Thyroid gland (tissue), 4 donors: ENCODE measurements at regions not wholly inside any gene's neighbourhood (a gene's known extent, or its start where the extent isn't known, plus 50 kb on each side); places are given as distances from the start of the nearest gene placed in this dataset.

Experiments
- DNase-seq, 2 donors: peaks; one replicate each; pipeline ENCODE4 v3.0.0-alpha.2; 2019
- H3K27ac ChIP-seq, 3 donors: fragments of 200-600 bp; sonication (generic); 1 replicate in 2 of 3; 2 replicates in 1 of 3; pipeline ENCODE4 v1.5.1; 2016 to 2019; ENCODE audit warnings: mild to moderate bottlenecking in 1 of 3, moderate library complexity in 1 of 3
- H3K27me3 ChIP-seq: fragments of 200-600 bp; sonication (generic); one replicate; pipeline ENCODE4 v1.5.1; 2019
- H3K36me3 ChIP-seq, 2 donors: fragments of 200-600 bp; sonication (generic); one replicate each; pipeline ENCODE4 v1.5.1; 2016 to 2019
- H3K4me1 ChIP-seq, 2 donors: fragments of 200-600 bp; sonication (generic); one replicate each; pipeline ENCODE4 v1.5.1; 2017 to 2019
- H3K4me3 ChIP-seq, 3 donors: fragments of 200-600 bp; sonication (generic); replicated peaks in 1 of 3; 1 replicate in 2 of 3; 2 replicates in 1 of 3; pipeline ENCODE4 v1.5.1; 2016; ENCODE audit warnings: mild to moderate bottlenecking in 1 of 3
- H3K9me3 ChIP-seq: fragments of 200-600 bp; sonication (generic); one replicate; pipeline ENCODE4 v1.5.1; 2017
- POLR2A ChIP-seq, 2 donors: fragments of 450-650 bp; IDR thresholded peaks; one replicate each; pipeline ENCODE4 v1.6.1; 2017; ENCODE audit warnings: antibody characterized with exemption in 2 of 2, mild to moderate bottlenecking in 2 of 2, moderate library complexity in 1 of 2
- WGBS, 2 donors: methylation state at CpG; one replicate each; pipeline ENCODE4 v1.1.5; 2017; 5-methylcytosine and 5-hydroxymethylcytosine counted together
- intact Hi-C: fragments of 100-400 bp; cut with DNase I; formaldehyde crosslinking; loops from one replicate; pipeline ENCODE4 v1.15.1; 2023
- TF ChIP-seq, protein P1 (sequence below), 6 experiments: fragments of 200-600 bp in 3 of 6; fragments of 450-650 bp in 3 of 6; sonication (generic) in 3 of 6; IDR thresholded peaks; one replicate each; pipeline ENCODE4 v1.5.1; 2016 to 2019; ENCODE audit warnings: antibody characterized with exemption in 6 of 6, mild to moderate bottlenecking in 2 of 6, inconsistent platforms in 1 of 6, moderate library complexity in 1 of 6

DNA sequence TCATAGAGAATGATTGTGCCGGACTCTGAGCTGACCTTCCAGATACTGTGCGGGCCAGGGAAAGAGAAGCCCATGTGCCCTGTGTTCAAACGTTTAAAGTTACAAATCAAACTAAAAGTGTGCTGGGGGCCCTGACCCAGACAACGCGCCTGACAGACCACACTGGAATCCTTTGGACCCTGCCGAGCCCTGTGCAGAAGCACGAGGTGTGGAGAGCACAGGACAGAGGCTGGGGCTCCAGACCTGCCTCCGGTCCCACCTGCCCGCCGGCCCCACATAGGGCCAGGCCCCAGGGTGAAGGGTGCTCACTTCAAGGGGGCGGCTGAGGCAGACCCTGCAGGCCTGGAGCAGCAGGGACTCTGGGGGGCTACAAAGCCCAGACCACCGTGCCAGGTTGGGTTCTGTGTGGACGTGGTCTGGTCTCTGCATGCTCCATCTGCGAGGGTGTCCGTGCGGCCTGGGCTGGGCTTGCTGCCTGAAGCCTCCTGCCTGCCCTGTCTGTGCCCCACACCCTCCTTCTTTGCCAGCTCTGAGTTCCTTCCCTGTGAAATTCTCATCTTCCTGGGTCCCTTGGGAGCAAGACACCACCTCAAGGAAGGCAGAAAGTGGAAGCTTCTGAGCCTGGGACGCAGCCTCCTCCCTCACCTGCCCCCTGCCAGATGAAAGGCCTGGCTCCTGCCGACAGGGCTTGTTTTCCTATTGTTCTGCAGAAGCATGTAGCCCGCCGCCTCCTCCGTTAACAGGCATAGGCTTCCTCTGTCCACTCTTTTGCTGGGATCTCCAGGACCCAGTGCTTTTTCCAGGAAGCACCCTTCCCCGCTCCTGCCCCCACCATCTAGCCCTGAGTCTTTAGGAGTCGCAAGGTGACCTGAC lies 186.2 kb downstream of the ERMARD start:
- Histone ChIP-seq H3K4me1 (no peaks in the 10 kb centered on the region), H3K9me3 (no peaks in the 10 kb centered on the region), H3K4me3 (no peak overlapping the region), H3K27me3 (no peaks in the 10 kb centered on the region), H3K27ac (no peak overlapping the region), H3K36me3 (no peaks in the 10 kb centered on the region)
- 58 to 75% methylated on average over 15 to 16 of the region's 23 CpGs for WGBS, 2 donors
- no peak for DNase-seq
- intact Hi-C loops = no loop called here
- TF ChIP-seq POLR2A (IDR thresholded peaks at IDR 0.05) = no peak
- TF ChIP-seq, protein P1, sequence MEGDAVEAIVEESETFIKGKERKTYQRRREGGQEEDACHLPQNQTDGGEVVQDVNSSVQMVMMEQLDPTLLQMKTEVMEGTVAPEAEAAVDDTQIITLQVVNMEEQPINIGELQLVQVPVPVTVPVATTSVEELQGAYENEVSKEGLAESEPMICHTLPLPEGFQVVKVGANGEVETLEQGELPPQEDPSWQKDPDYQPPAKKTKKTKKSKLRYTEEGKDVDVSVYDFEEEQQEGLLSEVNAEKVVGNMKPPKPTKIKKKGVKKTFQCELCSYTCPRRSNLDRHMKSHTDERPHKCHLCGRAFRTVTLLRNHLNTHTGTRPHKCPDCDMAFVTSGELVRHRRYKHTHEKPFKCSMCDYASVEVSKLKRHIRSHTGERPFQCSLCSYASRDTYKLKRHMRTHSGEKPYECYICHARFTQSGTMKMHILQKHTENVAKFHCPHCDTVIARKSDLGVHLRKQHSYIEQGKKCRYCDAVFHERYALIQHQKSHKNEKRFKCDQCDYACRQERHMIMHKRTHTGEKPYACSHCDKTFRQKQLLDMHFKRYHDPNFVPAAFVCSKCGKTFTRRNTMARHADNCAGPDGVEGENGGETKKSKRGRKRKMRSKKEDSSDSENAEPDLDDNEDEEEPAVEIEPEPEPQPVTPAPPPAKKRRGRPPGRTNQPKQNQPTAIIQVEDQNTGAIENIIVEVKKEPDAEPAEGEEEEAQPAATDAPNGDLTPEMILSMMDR (IDR thresholded peaks at IDR 0.05) = no peak

DNA sequence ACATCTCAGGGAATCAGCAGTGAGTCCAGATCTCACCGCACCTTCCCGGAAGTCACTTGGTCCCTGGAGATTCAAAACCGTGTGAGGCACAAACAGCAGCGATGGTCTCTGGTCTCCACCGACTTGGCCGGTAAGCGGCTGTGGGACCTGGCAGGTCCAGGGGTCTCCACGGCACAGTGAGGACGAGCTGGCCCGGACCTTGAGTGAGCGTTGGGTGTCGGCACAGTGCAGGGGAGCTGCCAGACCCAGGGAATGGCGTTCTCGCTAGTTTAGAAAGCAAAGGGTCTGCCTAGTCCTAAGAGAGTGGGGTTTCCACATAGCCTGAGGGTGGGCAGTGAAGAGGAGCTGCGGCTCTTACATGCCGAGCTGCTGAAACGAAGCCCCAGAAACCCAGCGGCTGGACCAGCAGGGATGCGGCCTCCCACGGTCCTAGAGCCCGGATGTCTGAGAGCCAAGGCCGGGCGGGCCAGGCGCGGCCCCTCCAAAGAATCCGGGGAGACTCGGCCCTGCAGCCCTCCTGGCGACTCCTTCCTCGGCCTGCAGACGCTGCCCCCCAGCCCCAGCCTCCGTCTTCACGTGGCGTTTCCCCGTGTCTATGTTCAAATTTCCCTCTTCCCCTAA lies 185.0 kb downstream of the ERMARD start:
- no peaks in the 10 kb centered on the region for H3K27me3 ChIP-seq
- WGBS, 2 donors = 78% methylated on average over 29 to 31 of the region's 34 CpGs
- no peak for TF ChIP-seq POLR2A (IDR thresholded peaks at IDR 0.05)
- TF ChIP-seq, protein P1 (IDR thresholded peaks at IDR 0.05) = no peak
- no peak overlapping the region for H3K27ac ChIP-seq
- no peak for DNase-seq
- no peaks in the 10 kb centered on the region for H3K9me3 ChIP-seq
- H3K36me3 ChIP-seq = no peaks in the 10 kb centered on the region
- H3K4me1 ChIP-seq = no peaks in the 10 kb centered on the region
- intact Hi-C loops = no loop called here
- H3K4me3 ChIP-seq = no peak overlapping the region

DNA sequence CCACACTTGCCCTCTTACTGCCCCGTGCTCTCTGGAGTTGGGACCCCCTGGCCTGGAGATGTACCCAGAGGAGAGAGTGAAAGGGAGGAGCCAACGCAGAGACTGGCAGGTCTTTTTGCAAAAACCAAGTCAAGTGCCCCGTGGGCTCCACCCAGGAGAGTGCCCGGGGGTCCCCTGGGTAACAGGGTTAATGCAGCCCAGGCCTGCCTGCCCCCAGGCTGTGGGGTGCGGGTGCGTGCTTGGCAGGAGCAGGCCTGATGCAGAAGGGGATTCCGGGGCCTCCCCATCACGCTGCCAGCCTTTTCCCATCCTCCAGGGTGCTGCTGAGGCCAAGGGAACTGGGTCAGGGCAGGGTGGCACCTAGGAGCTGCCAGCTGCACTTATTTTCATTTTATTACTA lies 184.4 kb downstream of the ERMARD start:
- no peak overlapping the region for H3K4me3 ChIP-seq
- DNase-seq = no peak
- intact Hi-C loops = no loop called here
- 67 to 91% methylated on average over 4 of the region's 8 CpGs for WGBS, 2 donors
- H3K36me3 ChIP-seq = no peaks in the 10 kb centered on the region
- H3K9me3 ChIP-seq = no peaks in the 10 kb centered on the region
- no peaks in the 10 kb centered on the region for H3K27me3 ChIP-seq
- no peak overlapping the region for H3K27ac ChIP-seq
- TF ChIP-seq, protein P1 (IDR thresholded peaks at IDR 0.05) = no peak
- no peak for TF ChIP-seq POLR2A (IDR thresholded peaks at IDR 0.05)
- no peaks in the 10 kb centered on the region for H3K4me1 ChIP-seq

DNA sequence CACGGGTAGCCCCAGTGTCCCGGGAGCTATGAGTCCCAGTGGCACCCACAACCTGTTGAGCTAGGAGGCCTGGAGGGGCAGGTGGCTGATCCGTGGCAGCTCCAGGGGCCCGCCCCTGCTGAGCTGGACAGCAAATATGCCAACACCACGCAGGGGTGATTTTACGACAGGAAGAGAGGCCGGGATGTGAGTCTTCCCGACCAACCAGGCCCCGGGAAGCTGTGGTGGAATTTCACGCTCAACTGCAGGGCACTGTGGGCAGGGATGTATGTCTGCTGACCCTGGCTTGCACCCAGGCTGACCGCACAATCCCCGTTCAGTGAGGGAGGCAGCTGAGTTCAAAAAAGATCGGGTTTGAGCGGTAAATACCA lies 183.9 kb downstream of the ERMARD start:
- WGBS, 2 donors = 64 to 71% methylated on average over 9 to 14 of the region's 14 CpGs
- Histone ChIP-seq H3K36me3 (no peaks in the 10 kb centered on the region), H3K4me3 (no peak overlapping the region), H3K27me3 (no peaks in the 10 kb centered on the region), H3K4me1 (no peaks in the 10 kb centered on the region), H3K9me3 (no peaks in the 10 kb centered on the region), H3K27ac (peak overlapping the region in 1 of 3 donors; percentile 10)
- peak in 1 of 2 donors; percentile 13 for DNase-seq
- intact Hi-C loops = no loop called here
- no peak for TF ChIP-seq POLR2A (IDR thresholded peaks at IDR 0.05)
- TF ChIP-seq, protein P1 (IDR thresholded peaks at IDR 0.05) = no peak
